H9 (cell line): ENCODE measurements at regions not wholly inside any gene's neighbourhood (a gene's known extent, or its start where the extent isn't known, plus 50 kb on each side); places are given as distances from the start of the nearest gene placed in this dataset.
"Not testable (repeated sequence)": the region's sequence is repeated elsewhere in the genome, so short reads cannot be mapped to it uniquely, and the experiment has no call there.

Experiments
- DNase-seq: peaks from one replicate; pipeline ENCODE4 v3.0.0-alpha.2; 2017
- H2AFZ ChIP-seq: one replicate; pipeline ENCODE4 v1.6.1; 2013; ENCODE audit warnings: mild to moderate bottlenecking, low read length, control low read depth, moderate library complexity
- H2AK5ac ChIP-seq: 2 replicates; pipeline ENCODE4 v1.6.1; 2013; ENCODE audit warnings: low read length, control low read depth, mixed read lengths; ENCODE audit not compliant: insufficient read length
- H2BK120ac ChIP-seq: one replicate; pipeline ENCODE4 v1.6.1; 2013; ENCODE audit warnings: low read depth, mild to moderate bottlenecking, low read length, control low read depth, inconsistent platforms; ENCODE audit not compliant: poor library complexity, severe bottlenecking
- H2BK12ac ChIP-seq: 2 replicates; pipeline ENCODE4 v1.6.1; 2013; ENCODE audit warnings: low read length, control low read depth, mixed read lengths, low read depth; ENCODE audit not compliant: insufficient read length
- H2BK15ac ChIP-seq: 2 replicates; pipeline ENCODE4 v1.6.1; 2013; ENCODE audit warnings: low read depth, low read length, control low read depth
- H2BK20ac ChIP-seq: one replicate; pipeline ENCODE4 v1.6.1; 2013; ENCODE audit warnings: low read depth, mild to moderate bottlenecking, low read length, control low read depth, inconsistent platforms; ENCODE audit not compliant: poor library complexity, severe bottlenecking
- H2BK5ac ChIP-seq: 2 replicates; pipeline ENCODE4 v1.6.1; 2013; ENCODE audit warnings: low read length, control low read depth, mixed read lengths; ENCODE audit not compliant: insufficient read length
- H3K14ac ChIP-seq: 2 replicates; pipeline ENCODE4 v1.6.1; 2013; ENCODE audit warnings: low read length, control low read depth; ENCODE audit not compliant: insufficient read depth
- H3K18ac ChIP-seq: 2 replicates; pipeline ENCODE4 v1.6.1; 2013; ENCODE audit warnings: low read depth, mild to moderate bottlenecking, mixed read lengths, low read length, control low read depth; ENCODE audit not compliant: insufficient read length
- H3K23ac ChIP-seq: 2 replicates; pipeline ENCODE4 v1.6.1; 2013; ENCODE audit warnings: low read length, control low read depth, mixed read lengths, low read depth; ENCODE audit not compliant: insufficient read length
- H3K23me2 ChIP-seq: 2 replicates; pipeline ENCODE4 v1.6.1; 2013; ENCODE audit warnings: low read depth, mild to moderate bottlenecking, mixed read lengths, low read length, control low read depth; ENCODE audit not compliant: insufficient read length, poor library complexity, severe bottlenecking
- H3K27ac ChIP-seq: 2 replicates; pipeline ENCODE4 v1.5.1; 2013; ENCODE audit warnings: low read length, control low read depth, mixed read lengths, low read depth; ENCODE audit not compliant: insufficient read length
- H3K27me3 ChIP-seq: 2 replicates; pipeline ENCODE4 v1.6.1; 2013; ENCODE audit warnings: low read length, control low read depth, inconsistent platforms; ENCODE audit not compliant: insufficient read depth
- H3K4ac ChIP-seq: 2 replicates; pipeline ENCODE4 v1.6.1; 2013; ENCODE audit warnings: low read depth, mild to moderate bottlenecking, control low read depth, inconsistent platforms, low read length, moderate library complexity
- H3K4me1 ChIP-seq: 2 replicates; pipeline ENCODE4 v1.6.1; 2013; ENCODE audit warnings: low read length, control low read depth, inconsistent platforms; ENCODE audit not compliant: insufficient read depth
- H3K4me2 ChIP-seq: 2 replicates; pipeline ENCODE4 v1.6.1; 2013; ENCODE audit warnings: low read length, control low read depth, mixed read lengths; ENCODE audit not compliant: insufficient read length, insufficient read depth
- H3K56ac ChIP-seq: 2 replicates; pipeline ENCODE4 v1.6.1; 2013; ENCODE audit warnings: low read depth, mild to moderate bottlenecking, mixed read lengths, low read length, control low read depth; ENCODE audit not compliant: insufficient read length
- H3K79me1 ChIP-seq: 2 replicates; pipeline ENCODE4 v1.6.1; 2013; ENCODE audit warnings: low read depth, mild to moderate bottlenecking, moderate library complexity, low read length, control low read depth, inconsistent platforms; ENCODE audit not compliant: insufficient read depth, poor library complexity, severe bottlenecking
- H3K79me2 ChIP-seq: 2 replicates; pipeline ENCODE4 v1.6.1; 2013; ENCODE audit warnings: low read length, control low read depth, inconsistent platforms; ENCODE audit not compliant: insufficient read depth
- H3K9ac ChIP-seq: 2 replicates; pipeline ENCODE4 v1.6.1; 2013; ENCODE audit warnings: low read length, control low read depth, mixed read lengths; ENCODE audit not compliant: insufficient read length; ENCODE audit errors: extremely low read depth
- H3K9me3 ChIP-seq: one replicate; pipeline ENCODE4 v1.6.1; 2013; ENCODE audit warnings: low read depth, low read length, inconsistent platforms; ENCODE audit not compliant: control insufficient read depth
- H3T11ph ChIP-seq: one replicate; pipeline ENCODE4 v1.6.1; 2013; ENCODE audit warnings: mild to moderate bottlenecking, low read length, control low read depth, inconsistent platforms
- H4K20me1 ChIP-seq: one replicate; pipeline ENCODE4 v1.6.1; 2013; ENCODE audit not compliant: control insufficient read depth, insufficient read length, insufficient read depth
- H4K5ac ChIP-seq: 2 replicates; pipeline ENCODE4 v1.6.1; 2013; ENCODE audit warnings: low read depth, mild to moderate bottlenecking, mixed read lengths, low read length, control low read depth; ENCODE audit not compliant: insufficient read length
- H4K8ac ChIP-seq: replicated peaks from 2 replicates; pipeline ENCODE4 v1.6.1; 2013; ENCODE audit warnings: low read length, control low read depth, mixed read lengths, low read depth; ENCODE audit not compliant: insufficient read length
- H4K91ac ChIP-seq: 2 replicates; pipeline ENCODE4 v1.6.1; 2013; ENCODE audit warnings: low read depth, mild to moderate bottlenecking, moderate library complexity, mixed read lengths, low read length, control low read depth; ENCODE audit not compliant: insufficient read length
- H3K27ac Mint-ChIP-seq, 3 experiments: 2 replicates in 2 of 3; 3 replicates in 1 of 3; pipeline ENCODE4 v1.8.0; 2020 to 2021; ENCODE audit warnings: mixed read lengths in 3 of 3, mild to moderate bottlenecking in 1 of 3, moderate library complexity in 1 of 3
- H3K27me3 Mint-ChIP-seq: 2 replicates; pipeline ENCODE4 v1.8.0; 2021; ENCODE audit warnings: low read depth, mild to moderate bottlenecking, moderate library complexity, mixed read lengths
- H3K36me3 Mint-ChIP-seq, 3 experiments: 2 replicates in 2 of 3; 3 replicates in 1 of 3; pipeline ENCODE4 v1.8.0; 2020 to 2021; ENCODE audit warnings: low read depth in 3 of 3, mixed read lengths in 3 of 3; ENCODE audit not compliant: insufficient read depth in 1 of 3
- H3K4me1 Mint-ChIP-seq, 2 experiments: 2 replicates each; pipeline ENCODE4 v1.8.0; 2020; ENCODE audit warnings: mixed read lengths in 2 of 2
- H3K4me3 Mint-ChIP-seq, 2 experiments: 2 replicates in 1 of 2; 3 replicates in 1 of 2; pipeline ENCODE4 v1.8.0; 2020 to 2021; ENCODE audit warnings: mild to moderate bottlenecking in 2 of 2, mixed read lengths in 2 of 2, moderate library complexity in 1 of 2
- H3K9me3 Mint-ChIP-seq, 2 experiments: 2 replicates in 1 of 2; 3 replicates in 1 of 2; pipeline ENCODE4 v1.8.0; 2020; ENCODE audit warnings: mild to moderate bottlenecking in 2 of 2, mixed read lengths in 2 of 2, moderate library complexity in 1 of 2
- WGBS: extraction: QIAGEN DNeasy Blood & Tissue Kit; methylation state at CpG from one replicate; pipeline ENCODE4 v1.1.7; 2013; ENCODE audit warnings: missing lambda C conversion rate, low lambda C conversion rate, mixed read lengths; ENCODE audit not compliant: insufficient read length; ENCODE audit errors: extremely low coverage; 5-methylcytosine and 5-hydroxymethylcytosine counted together

GRCh38 chr3:130184152-130185024 is 102.8 kb downstream of the ALG1L2 start:
- H2BK120ac ChIP-seq, H3K9me3 ChIP-seq, H3T11ph ChIP-seq, H2BK15ac ChIP-seq, H3K79me2 ChIP-seq, H3K4me2 ChIP-seq, H3K27ac Mint-ChIP-seq, H2BK20ac ChIP-seq, H4K8ac ChIP-seq, H3K36me3 Mint-ChIP-seq, DNase-seq, H3K4me3 Mint-ChIP-seq, H3K14ac ChIP-seq, H3K27me3 ChIP-seq, H3K27ac ChIP-seq, H4K5ac ChIP-seq, H3K56ac ChIP-seq, H3K27me3 Mint-ChIP-seq, H3K9me3 Mint-ChIP-seq, H3K79me1 ChIP-seq, H3K18ac ChIP-seq, H2AK5ac ChIP-seq, H3K4me1 ChIP-seq, H2BK5ac ChIP-seq, H4K91ac ChIP-seq, H4K20me1 ChIP-seq, H2BK12ac ChIP-seq, H3K9ac ChIP-seq, H3K4ac ChIP-seq, H3K23me2 ChIP-seq, H3K23ac ChIP-seq, H2AFZ ChIP-seq: not testable (repeated sequence)
- WGBS, result no CpG with 5 or more reads among the region's 5 CpGs
- H3K4me1 Mint-ChIP-seq, result peaks cover 8 to 12% of the 10 kb centered on the region in 2 experiments

- H3K79me1 ChIP-seq, H3K27ac Mint-ChIP-seq, H2AFZ ChIP-seq, H2BK20ac ChIP-seq, H3K4me2 ChIP-seq, H4K91ac ChIP-seq, H3T11ph ChIP-seq, H3K9ac ChIP-seq, H2BK5ac ChIP-seq, H3K27ac ChIP-seq, H3K4ac ChIP-seq, H3K56ac ChIP-seq, H3K18ac ChIP-seq, H4K5ac ChIP-seq, H3K27me3 ChIP-seq, H3K14ac ChIP-seq, H3K9me3 ChIP-seq, H3K79me2 ChIP-seq, H2BK12ac ChIP-seq, H2BK120ac ChIP-seq, H2BK15ac ChIP-seq, H3K23ac ChIP-seq, H4K8ac ChIP-seq, H3K27me3 Mint-ChIP-seq, H3K23me2 ChIP-seq, H3K4me3 Mint-ChIP-seq, H4K20me1 ChIP-seq, H2AK5ac ChIP-seq, DNase-seq, H3K4me1 ChIP-seq: not testable (repeated sequence)
- Mint-ChIP-seq H3K36me3 (peaks cover 6 to 18% (median 10%) of the 10 kb centered on the region in 3 experiments), H3K4me1 (peaks cover 3 to 12% of the 10 kb centered on the region in 2 experiments; a peak in 2 of 4 replicates), H3K9me3 (peaks cover 14 to 19% of the 10 kb centered on the region in 2 experiments)
- no CpG with 5 or more reads among the region's 1 CpG for WGBS
Observed at GRCh38 chr3:130201272-130201671, 119.6 kb downstream of the ALG1L2 start.
